H1 (cell line): ENCODE measurements at regions not wholly inside any gene's neighbourhood (a gene's known extent, or its start where the extent isn't known, plus 50 kb on each side); places are given as distances from the start of the nearest gene placed in this dataset.

ENCODE experiments used
- CTCF ChIA-PET: fragments of 300-600 bp; sonication (Branson Sonifier 250); formaldehyde crosslinking; loops from one replicate; lab custom pipeline; 2021; ENCODE audit not compliant: partially characterized antibody; lab: Charles Lee
- POLR2A ChIA-PET: fragments of 300-600 bp; sonication (Branson Sonifier 250); formaldehyde crosslinking; loops from one replicate; lab custom pipeline; 2021; ENCODE audit warnings: inconsistent platforms; ENCODE audit not compliant: partially characterized antibody; lab: Charles Lee
- DNase-seq, 2 experiments: peaks; one replicate each; pipeline versions ENCODE4 v3.0.0 to v3.0.0-alpha.2; 2010 to 2022; ENCODE audit warnings: low spot score in 2 of 2, low read depth in 1 of 2, mixed read lengths in 1 of 2
- FAIRE-seq: peaks from 2 replicates; lab custom pipeline; 2011; peaks lifted over from hg19 to GRCh38; lab: Jason Lieb, UNC
- H2AFZ ChIP-seq: 2 replicates; pipeline ENCODE4 v1.8.1; 2012; ENCODE audit warnings: low read length, inconsistent platforms
- H2AK5ac ChIP-seq: 2 replicates; pipeline ENCODE4 v1.6.1; 2013; ENCODE audit warnings: low read depth, low read length
- H2BK120ac ChIP-seq: replicated peaks from 2 replicates; pipeline ENCODE3; 2013; ENCODE audit warnings: low read depth, low read length, inconsistent platforms
- H2BK12ac ChIP-seq: 2 replicates; pipeline ENCODE4 v1.6.1; 2013; ENCODE audit warnings: low read depth, low read length
- H2BK15ac ChIP-seq: 2 replicates; pipeline ENCODE4 v1.6.1; 2013; ENCODE audit warnings: low read length
- H2BK20ac ChIP-seq: 2 replicates; pipeline ENCODE4 v1.6.1; 2013; ENCODE audit warnings: low read length
- H2BK5ac ChIP-seq: 2 replicates; pipeline ENCODE4 v1.6.1; 2013; ENCODE audit warnings: low read depth, low read length
- H3K14ac ChIP-seq: 2 replicates; pipeline ENCODE4 v1.6.1; 2013; ENCODE audit warnings: inconsistent platforms; ENCODE audit not compliant: insufficient read length
- H3K18ac ChIP-seq: 2 replicates; pipeline ENCODE4 v1.6.1; 2013; ENCODE audit warnings: low read length; ENCODE audit errors: extremely low read depth
- H3K23ac ChIP-seq: 2 replicates; pipeline ENCODE4 v1.6.1; 2013; ENCODE audit warnings: inconsistent platforms; ENCODE audit not compliant: insufficient read length
- H3K23me2 ChIP-seq: 2 replicates; pipeline ENCODE4 v1.6.1; 2013; ENCODE audit warnings: low read depth, low read length
- H3K27ac ChIP-seq: 2 replicates; pipeline ENCODE4 v1.6.1; 2011; ENCODE audit warnings: low read depth, low read length, inconsistent platforms
- H3K27me3 ChIP-seq, 4 experiments: replicated peaks in 1 of 4; 1 replicate in 1 of 4; 2 replicates in 3 of 4; pipeline versions ENCODE4 v1.6.1 to v1.8.1; 2011 to 2013; ENCODE audit warnings: low read length in 3 of 4, mild to moderate bottlenecking in 3 of 4, inconsistent platforms in 2 of 4, mixed read lengths in 2 of 4, moderate library complexity in 1 of 4; ENCODE audit not compliant: control insufficient read depth in 3 of 4, insufficient read depth in 3 of 4; ENCODE audit errors: extremely low read depth in 1 of 4
- H3K36me3 ChIP-seq, 4 experiments: 2 replicates each; pipeline versions ENCODE4 v1.6.1 to v1.8.1; 2011 to 2013; ENCODE audit warnings: mild to moderate bottlenecking in 4 of 4, low read length in 3 of 4, moderate library complexity in 2 of 4, control low read depth in 1 of 4, inconsistent platforms in 1 of 4; ENCODE audit not compliant: insufficient read depth in 4 of 4, control insufficient read depth in 2 of 4
- H3K4ac ChIP-seq: replicated peaks from 2 replicates; pipeline ENCODE3; 2013; ENCODE audit warnings: low read length, low read depth, mixed read lengths, inconsistent platforms; ENCODE audit not compliant: insufficient read length
- H3K4me1 ChIP-seq, 4 experiments: replicated peaks in 1 of 4; 1 replicate in 1 of 4; 2 replicates in 3 of 4; pipeline versions ENCODE4 v1.6.1 to v1.8.1; 2011 to 2013; ENCODE audit warnings: low read length in 3 of 4, inconsistent platforms in 2 of 4, mixed read lengths in 1 of 4; ENCODE audit not compliant: insufficient read depth in 4 of 4, control insufficient read depth in 3 of 4
- H3K4me2 ChIP-seq, 2 experiments: 2 replicates each; pipeline versions ENCODE4 v1.6.1 to v1.8.1; 2011 to 2013; ENCODE audit warnings: low read depth in 2 of 2, low read length in 2 of 2, control low read depth in 1 of 2, inconsistent platforms in 1 of 2, mild to moderate bottlenecking in 1 of 2; ENCODE audit not compliant: insufficient read depth in 1 of 2
- H3K4me3 ChIP-seq, 4 experiments: fragments of 200-600, 300-600 bp in 1 of 4; sonication (generic), shearing (Covaris generic), sonication (Bioruptor Twin) in 1 of 4; 2 replicates each; pipeline versions ENCODE4 v1.5.1 to v1.8.1; 2011 to 2016; ENCODE audit warnings: low read length in 4 of 4, low read depth in 3 of 4, control low read depth in 2 of 4, inconsistent platforms in 2 of 4, mild to moderate bottlenecking in 2 of 4, mixed read lengths in 1 of 4, moderate library complexity in 1 of 4; ENCODE audit not compliant: insufficient read depth in 2 of 4; ENCODE audit errors: extremely low read depth in 1 of 4
- H3K56ac ChIP-seq: replicated peaks from 2 replicates; pipeline ENCODE3; 2013; ENCODE audit warnings: low read depth, mild to moderate bottlenecking, mixed read lengths, low read length, inconsistent platforms; ENCODE audit not compliant: insufficient read length
- H3K79me1 ChIP-seq: 2 replicates; pipeline ENCODE4 v1.6.1; 2013; ENCODE audit warnings: low read depth, low read length, control low read depth
- H3K79me2 ChIP-seq, 2 experiments: 2 replicates each; pipeline versions ENCODE4 v1.6.1 to v1.8.1; 2012 to 2013; ENCODE audit warnings: low read length in 2 of 2, mild to moderate bottlenecking in 2 of 2, inconsistent platforms in 1 of 2; ENCODE audit not compliant: insufficient read depth in 2 of 2, control insufficient read depth in 1 of 2
- H3K9ac ChIP-seq, 4 experiments: replicated peaks in 1 of 4; 1 replicate in 1 of 4; 2 replicates in 3 of 4; pipeline versions ENCODE4 v1.6.1 to v1.8.1; 2011 to 2013; ENCODE audit warnings: low read depth in 3 of 4, low read length in 3 of 4, control low read depth in 2 of 4, mild to moderate bottlenecking in 2 of 4, moderate library complexity in 2 of 4, inconsistent platforms in 1 of 4; ENCODE audit errors: extremely low read depth in 1 of 4
- H3K9me3 ChIP-seq, 2 experiments: 2 replicates each; pipeline versions ENCODE4 v1.6.1 to v1.8.1; 2012 to 2013; ENCODE audit warnings: mild to moderate bottlenecking in 2 of 2, moderate library complexity in 2 of 2, control low read depth in 1 of 2, inconsistent platforms in 1 of 2, low read depth in 1 of 2, low read length in 1 of 2, mixed read lengths in 1 of 2; ENCODE audit not compliant: insufficient read depth in 2 of 2
- H4K20me1 ChIP-seq, 2 experiments: replicated peaks in 1 of 2; 2 replicates each; pipeline versions ENCODE3 to v1.8.1; 2011 to 2013; ENCODE audit warnings: inconsistent platforms in 2 of 2, low read length in 2 of 2, mild to moderate bottlenecking in 1 of 2; ENCODE audit not compliant: insufficient read depth in 2 of 2, control insufficient read depth in 1 of 2
- H4K5ac ChIP-seq: 2 replicates; pipeline ENCODE4 v1.6.1; 2013; ENCODE audit warnings: low read length, low read depth, mixed read lengths, inconsistent platforms; ENCODE audit not compliant: insufficient read length
- H4K8ac ChIP-seq: 2 replicates; pipeline ENCODE4 v1.8.0; 2013; ENCODE audit warnings: mild to moderate bottlenecking, moderate library complexity, low read length, inconsistent platforms; ENCODE audit not compliant: insufficient read depth; ENCODE audit errors: extremely low read depth
- H4K91ac ChIP-seq: replicated peaks from 2 replicates; pipeline ENCODE3; 2013; ENCODE audit warnings: low read length, mixed read lengths, inconsistent platforms; ENCODE audit not compliant: insufficient read length
- BRCA1 ChIP-seq: IDR thresholded peaks from 2 replicates; pipeline ENCODE4 v1.6.1; 2012; ENCODE audit warnings: low read depth, low read length, improper control_type of control experiment
- CBX5 ChIP-seq: fragments of 300-800, 300-1000 bp; sonication (generic); IDR thresholded peaks from 2 replicates; pipeline ENCODE4 v1.7.1; 2016; ENCODE audit warnings: antibody characterized with exemption, low read length, low read depth
- CEBPB ChIP-seq: IDR thresholded peaks from 2 replicates; pipeline ENCODE4 v1.6.1; 2012; ENCODE audit warnings: low read depth, low read length
- CREB1 ChIP-seq: IDR thresholded peaks from 2 replicates; pipeline ENCODE4 v1.6.1; 2012; ENCODE audit warnings: inconsistent platforms
- EZH2 ChIP-seq: fragments of 200-600 bp; sonication (generic); IDR thresholded peaks from 2 replicates; pipeline ENCODE4 v1.7.1; 2012; ENCODE audit warnings: low read depth, mild to moderate bottlenecking, moderate library complexity, low read length, inconsistent platforms; ENCODE audit not compliant: severe bottlenecking
- HDAC6 ChIP-seq: IDR thresholded peaks from one replicate; pipeline ENCODE4 v1.7.1; 2012; ENCODE audit warnings: low read depth, mild to moderate bottlenecking, inconsistent platforms, low read length, moderate library complexity
- JUN ChIP-seq: IDR thresholded peaks from 2 replicates; pipeline ENCODE4 v1.6.1; 2011; ENCODE audit warnings: low read depth, mild to moderate bottlenecking, improper control_type of control experiment, low read length
- POU5F1 ChIP-seq: IDR thresholded peaks from 2 replicates; pipeline ENCODE4 v1.6.1; 2011; ENCODE audit warnings: low read depth, mild to moderate bottlenecking, low read length, moderate library complexity
- RAD21 ChIP-seq, 2 experiments: IDR thresholded peaks in 1 of 2; conservative IDR thresholded peaks in 1 of 2; 2 replicates each; pipeline ENCODE4 v1.6.1; 2011; ENCODE audit warnings: low read depth in 2 of 2, low read length in 2 of 2, improper control_type of control experiment in 1 of 2, inconsistent platforms in 1 of 2, mild to moderate bottlenecking in 1 of 2, moderate library complexity in 1 of 2
- SP2 ChIP-seq: IDR thresholded peaks from 2 replicates; pipeline ENCODE4 v1.6.1; 2012; ENCODE audit warnings: mild to moderate bottlenecking, low read length, inconsistent platforms
- SRF ChIP-seq: IDR thresholded peaks from 2 replicates; pipeline ENCODE4 v1.6.1; 2011; ENCODE audit warnings: mild to moderate bottlenecking, low read depth, low read length, moderate library complexity
- YY1 ChIP-seq: IDR thresholded peaks from 2 replicates; pipeline ENCODE4 v1.6.1; 2011; ENCODE audit warnings: low read depth, mild to moderate bottlenecking, low read length
- WGBS, 2 experiments: shearing (Covaris generic) in 1 of 2; methylation state at CpG; one replicate each; pipeline versions ENCODE4 v1.1.6 to v1.1.7; 2013 to 2015; ENCODE audit warnings: low lambda C conversion rate in 2 of 2, mixed read lengths in 2 of 2, inconsistent platforms in 1 of 2, low coverage in 1 of 2, missing lambda C conversion rate in 1 of 2; ENCODE audit not compliant: insufficient replicate concordance in 2 of 2, insufficient coverage in 1 of 2, insufficient read length in 1 of 2; ENCODE audit errors: extremely low coverage in 1 of 2, missing lambda C conversion rate in 1 of 2; 5-methylcytosine and 5-hydroxymethylcytosine counted together
- TF ChIP-seq, protein P1 (sequence below), 3 experiments: IDR thresholded peaks; 1 replicate in 2 of 3; 2 replicates in 1 of 3; pipeline versions ENCODE4 v1.5.1 to v1.6.1; 2011; ENCODE audit warnings: low read length in 3 of 3, mild to moderate bottlenecking in 3 of 3, inconsistent platforms in 2 of 3, low read depth in 1 of 3, moderate library complexity in 1 of 3; ENCODE audit not compliant: insufficient read depth in 1 of 3; ENCODE audit errors: control extremely low read depth in 1 of 3

DNA sequence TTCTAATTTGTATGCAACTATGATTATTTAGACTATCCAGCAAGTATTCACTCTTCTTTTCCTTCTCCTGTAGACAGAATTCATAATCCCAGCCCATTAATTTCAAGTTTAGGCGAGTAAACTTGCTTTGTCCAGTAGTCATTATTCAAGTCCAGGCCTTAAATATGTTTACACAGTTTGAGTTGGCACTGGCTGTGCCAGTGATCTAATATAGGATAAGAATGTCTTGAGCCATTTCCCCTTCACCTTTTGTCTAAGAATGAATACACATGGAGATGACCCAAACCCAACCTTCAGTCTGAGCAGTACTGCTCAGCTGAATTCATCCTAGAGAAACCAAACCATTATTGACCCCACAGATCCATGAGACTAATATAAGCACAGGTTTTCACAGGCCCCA is 930.4 kb upstream of the CDH8 start:
- Histone ChIP-seq H3K79me2 (no peaks in the 10 kb centered on the region), H3K4me1 (no peaks in the 10 kb centered on the region), H3K23me2 (no peaks in the 10 kb centered on the region), H3K18ac (no peak overlapping the region), H3K9ac (peak overlapping the region in 1 of 4 experiments; percentile 34; a peak in 1 of 7 replicates), H2BK20ac (no peak overlapping the region), H3K36me3 (no peaks in the 10 kb centered on the region), H3K4me2 (no peak overlapping the region), H4K8ac (no peak overlapping the region), H2BK15ac (no peak overlapping the region), H3K27me3 (no peaks in the 10 kb centered on the region), H3K79me1 (no peaks in the 10 kb centered on the region), H4K5ac (no peak overlapping the region), H3K14ac (no peak overlapping the region), H4K91ac (no peak overlapping the region), H3K23ac (no peak overlapping the region), H2BK120ac (no peak overlapping the region), H2AFZ (no peak overlapping the region), H4K20me1 (no peaks in the 10 kb centered on the region), H2BK5ac (no peak overlapping the region), H3K56ac (no peak overlapping the region), H3K9me3 (peaks cover 0 to 5% of the 10 kb centered on the region in 2 experiments; a peak in 1 of 4 replicates), H3K4me3 (no peak overlapping the region), H2AK5ac (no peak overlapping the region), H3K27ac (no peak overlapping the region), H3K4ac (no peak overlapping the region), H2BK12ac (no peak overlapping the region)
- CTCF ChIA-PET = no interaction called here
- POLR2A ChIA-PET = no interaction called here
- FAIRE-seq (no peak), DNase-seq (no peak)
- WGBS, 2 experiments = 95% methylated on average over 1 of the region's 1 CpG; no CpG with 5 or more reads in 1 of the 2 experiments
- TF ChIP-seq SP2 = no peak
- no peak for TF ChIP-seq CEBPB
- no peak for TF ChIP-seq CREB1
- no peak for TF ChIP-seq POU5F1
- no peak for TF ChIP-seq EZH2
- no peak for TF ChIP-seq YY1
- no peak for TF ChIP-seq JUN
- no peak for TF ChIP-seq HDAC6
- TF ChIP-seq, protein P1, sequence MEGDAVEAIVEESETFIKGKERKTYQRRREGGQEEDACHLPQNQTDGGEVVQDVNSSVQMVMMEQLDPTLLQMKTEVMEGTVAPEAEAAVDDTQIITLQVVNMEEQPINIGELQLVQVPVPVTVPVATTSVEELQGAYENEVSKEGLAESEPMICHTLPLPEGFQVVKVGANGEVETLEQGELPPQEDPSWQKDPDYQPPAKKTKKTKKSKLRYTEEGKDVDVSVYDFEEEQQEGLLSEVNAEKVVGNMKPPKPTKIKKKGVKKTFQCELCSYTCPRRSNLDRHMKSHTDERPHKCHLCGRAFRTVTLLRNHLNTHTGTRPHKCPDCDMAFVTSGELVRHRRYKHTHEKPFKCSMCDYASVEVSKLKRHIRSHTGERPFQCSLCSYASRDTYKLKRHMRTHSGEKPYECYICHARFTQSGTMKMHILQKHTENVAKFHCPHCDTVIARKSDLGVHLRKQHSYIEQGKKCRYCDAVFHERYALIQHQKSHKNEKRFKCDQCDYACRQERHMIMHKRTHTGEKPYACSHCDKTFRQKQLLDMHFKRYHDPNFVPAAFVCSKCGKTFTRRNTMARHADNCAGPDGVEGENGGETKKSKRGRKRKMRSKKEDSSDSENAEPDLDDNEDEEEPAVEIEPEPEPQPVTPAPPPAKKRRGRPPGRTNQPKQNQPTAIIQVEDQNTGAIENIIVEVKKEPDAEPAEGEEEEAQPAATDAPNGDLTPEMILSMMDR (IDR thresholded peaks at IDR 0.05; ENCODE audit: control extremely low read depth in 1 of 3, insufficient read depth in 1 of 3, low read depth in 1 of 3, low read length in 3 of 3) = no peak
- TF ChIP-seq SRF = no peak
- no peak for TF ChIP-seq RAD21 (IDR thresholded peaks at IDR 0.05 in 1 of 2, conservative IDR thresholded peaks at IDR 0.05 in 1 of 2; ENCODE audit: low read depth in 2 of 2, low read length in 2 of 2)
- TF ChIP-seq CBX5 = no peak
- no peak for TF ChIP-seq BRCA1
